Fibroblast of skin of back (primary cell): ENCODE measurements at regions not wholly inside any gene's neighbourhood (a gene's known extent, or its start where the extent isn't known, plus 50 kb on each side); places are given as distances from the start of the nearest gene placed in this dataset.

Experiments used
- DNase-seq: peaks from one replicate; pipeline ENCODE4 v3.0.0-alpha.2; 2013

GRCh38 chr12:65630555-65630954, 193.7 kb upstream of the HMGA2 start:
- DNase-seq: no peak

GRCh38 chr12:65631621-65632111, 192.6 kb upstream of the HMGA2 start:
- DNase-seq: peak; percentile 100

GRCh38 chr12:65632131-65632855, 192.0 kb upstream of the HMGA2 start:
- DNase-seq: peak; percentile 70

GRCh38 chr12:65634061-65634460, 190.2 kb upstream of the HMGA2 start:
- DNase-seq: no peak

GRCh38 chr12:65634626-65635331, 189.5 kb upstream of the HMGA2 start:
- DNase-seq: peak; percentile 95

- no peak for DNase-seq
Measured at GRCh38 chr12:65636436-65636835, 187.8 kb upstream of the HMGA2 start.

GRCh38 chr12:65637150-65637549, 187.1 kb upstream of the HMGA2 start:
- no peak for DNase-seq

GRCh38 chr12:65637774-65638173, 186.5 kb upstream of the HMGA2 start:
- peak; percentile 72 for DNase-seq

- no peak for DNase-seq
Measured at GRCh38 chr12:65638324-65638723, 186.0 kb upstream of the HMGA2 start.

- DNase-seq: peak; percentile 91
Measured at GRCh38 chr12:65640489-65640901, 183.8 kb upstream of the HMGA2 start.

- no peak for DNase-seq
Measured at GRCh38 chr12:65642061-65642661, 182.1 kb upstream of the HMGA2 start.

GRCh38 chr12:65643171-65643570, 181.1 kb upstream of the HMGA2 start:
- no peak for DNase-seq

- peak; percentile 30 for DNase-seq
Measured at GRCh38 chr12:65643595-65644386, 180.5 kb upstream of the HMGA2 start.

- no peak for DNase-seq
Measured at GRCh38 chr12:65646127-65646643, 178.1 kb upstream of the HMGA2 start.

GRCh38 chr12:65647074-65647473, 177.2 kb upstream of the HMGA2 start:
- no peak for DNase-seq

- DNase-seq: peak; percentile 86
Measured at GRCh38 chr12:65648461-65648860, 175.8 kb upstream of the HMGA2 start.

GRCh38 chr12:65649126-65649525, 175.2 kb upstream of the HMGA2 start:
- peak; percentile 99 for DNase-seq

GRCh38 chr12:65651060-65651459, 173.2 kb upstream of the HMGA2 start:
- no peak for DNase-seq

- DNase-seq: no peak
Measured at GRCh38 chr12:65653321-65653720, 171.0 kb upstream of the HMGA2 start.

- DNase-seq: no peak
Measured at GRCh38 chr12:65653946-65654629, 170.2 kb upstream of the HMGA2 start.

GRCh38 chr12:65655074-65655493, 169.2 kb upstream of the HMGA2 start:
- DNase-seq: peak; percentile 18
